ENCODE measurements at regions not wholly inside any gene's neighbourhood (a gene's known extent, or its start where the extent isn't known, plus 50 kb on each side); places are given as distances from the start of the nearest gene placed in this dataset.

- TF ChIP-seq POLR2A (IDR thresholded peaks at IDR 0.05) (no peak), CTCF (IDR thresholded peaks at IDR 0.05 in 8 of 11, conservative IDR thresholded peaks at IDR 0.05 in 3 of 11) (no peak), POLR2AphosphoS5 (IDR thresholded peaks at IDR 0.05) (no peak)
These were observed 73.7 kb upstream of the MTAP start for GRCh38 chr9:21728781-21729180.
